Activated CD4-positive, alpha-beta memory T cell treated with anti-CD3 and anti-CD28 coated beads, Interleukin-2, amount 10 ng/mL, durations not matched to agents 7 days and 5 days (primary cell): ENCODE measurements at regions not wholly inside any gene's neighbourhood (a gene's known extent, or its start where the extent isn't known, plus 50 kb on each side); places are given as distances from the start of the nearest gene placed in this dataset.

Source experiments
- CTCF ChIA-PET: fragments of 350-600 bp; sonication (Branson Sonifier 250); formaldehyde crosslinking; loops from one replicate; lab custom pipeline; 2021; ENCODE audit warnings: antibody characterized with exemption, inconsistent platforms; lab: Charles Lee
- POLR2A ChIA-PET: fragments of 350-600 bp; sonication (Branson Sonifier 250); formaldehyde crosslinking; loops from one replicate; lab custom pipeline; 2021; ENCODE audit warnings: antibody characterized with exemption; lab: Charles Lee
- DNase-seq: peaks from one replicate; pipeline ENCODE4 v3.0.0-alpha.2; 2020
- H3K27ac Mint-ChIP-seq: one replicate; pipeline ENCODE4 v1.8.0; 2021; ENCODE audit warnings: mild to moderate bottlenecking, mixed read lengths
- H3K27me3 Mint-ChIP-seq: one replicate; pipeline ENCODE4 v1.8.0; 2021; ENCODE audit warnings: mixed read lengths
- H3K36me3 Mint-ChIP-seq: one replicate; pipeline ENCODE4 v1.8.0; 2021; ENCODE audit warnings: low read depth, mixed read lengths
- H3K4me1 Mint-ChIP-seq: one replicate; pipeline ENCODE4 v1.8.0; 2021; ENCODE audit warnings: mixed read lengths
- H3K4me3 Mint-ChIP-seq: one replicate; pipeline ENCODE4 v1.8.0; 2021; ENCODE audit warnings: mild to moderate bottlenecking, mixed read lengths
- H3K9me3 Mint-ChIP-seq: one replicate; pipeline ENCODE4 v1.8.0; 2021; ENCODE audit warnings: mixed read lengths

DNA sequence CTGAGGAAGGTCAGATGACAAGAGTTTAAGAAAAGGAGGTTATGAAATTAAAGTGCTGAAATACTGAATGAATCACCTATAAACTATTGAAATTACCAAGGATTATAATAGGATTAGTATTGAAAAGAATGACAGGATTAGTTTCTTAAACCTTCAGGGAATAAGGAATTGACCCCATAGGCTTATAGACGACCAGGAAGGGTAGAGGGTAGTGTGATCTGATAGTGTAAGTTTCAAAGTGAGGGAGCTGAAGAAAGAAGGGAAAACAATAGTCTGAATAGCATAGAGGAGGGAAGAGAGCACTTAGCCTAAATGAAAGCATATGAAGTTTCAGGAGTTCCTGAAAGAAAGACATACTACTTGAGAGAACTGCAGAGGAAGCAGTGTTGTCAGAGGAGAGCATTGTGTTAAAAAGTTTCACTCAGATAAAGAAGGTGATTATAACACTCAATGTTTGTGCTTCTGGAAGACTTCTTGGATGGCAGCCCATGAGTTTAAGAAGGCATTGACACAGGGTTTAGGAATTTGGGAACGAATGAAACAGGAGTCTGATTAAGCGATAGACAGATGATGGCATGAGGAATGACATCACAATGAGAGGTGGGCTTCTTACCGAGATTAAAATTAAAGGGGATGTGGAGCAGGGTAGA is 557.9 kb upstream of the GRAMD2B start:
- no peaks in the 10 kb centered on the region for H3K27me3 Mint-ChIP-seq
- POLR2A ChIA-PET = no interaction called here
- CTCF ChIA-PET = no interaction called here
- H3K4me1 Mint-ChIP-seq = no peaks in the 10 kb centered on the region
- no peaks in the 10 kb centered on the region for H3K36me3 Mint-ChIP-seq
- H3K27ac Mint-ChIP-seq = no peak overlapping the region
- peaks cover 6% of the 10 kb centered on the region for H3K9me3 Mint-ChIP-seq
- no peak for DNase-seq
- no peak overlapping the region for H3K4me3 Mint-ChIP-seq

DNA sequence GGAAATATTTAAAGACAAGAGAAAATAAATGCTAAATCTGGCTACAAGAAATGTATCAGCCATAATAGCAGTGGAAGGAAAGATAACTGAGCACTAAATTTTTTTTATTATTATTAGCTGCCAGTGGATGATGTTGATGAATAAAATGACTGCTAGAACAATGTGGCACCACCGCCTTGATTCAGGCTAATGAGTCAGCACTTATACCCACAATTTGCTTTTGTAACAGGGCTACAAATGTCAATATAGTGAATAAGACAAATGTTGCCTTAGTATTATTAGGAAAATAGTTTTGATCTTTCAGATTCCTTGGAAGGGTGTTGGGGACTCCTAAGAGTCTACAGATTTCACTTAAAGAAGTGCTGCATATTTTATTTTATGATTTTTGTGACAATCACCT is 555.2 kb upstream of the GRAMD2B start:
- Mint-ChIP-seq H3K27ac (no peak overlapping the region), H3K4me3 (no peak overlapping the region), H3K27me3 (no peaks in the 10 kb centered on the region), H3K4me1 (no peaks in the 10 kb centered on the region), H3K9me3 (peaks cover 2% of the 10 kb centered on the region), H3K36me3 (no peaks in the 10 kb centered on the region)
- ChIA-PET POLR2A (no interaction called here), CTCF (no interaction called here)
- DNase-seq = no peak

DNA sequence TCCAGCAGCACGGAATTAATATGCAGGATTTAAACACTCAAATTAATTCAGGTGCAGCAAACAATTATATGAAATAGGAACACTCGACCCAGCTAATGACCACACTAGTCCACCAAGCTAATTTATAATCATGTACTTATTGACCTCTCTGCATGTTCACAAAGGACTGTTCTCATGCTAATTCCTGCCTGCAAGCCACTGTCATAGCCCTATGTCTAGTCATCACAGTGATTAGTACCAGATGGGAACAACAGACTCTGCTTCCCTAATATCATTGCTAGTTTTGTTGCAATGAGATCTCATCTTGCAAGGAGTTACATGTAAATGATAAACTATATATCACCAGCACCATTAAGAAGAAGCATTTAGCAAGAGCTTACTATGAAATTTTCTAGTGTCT is 553.0 kb upstream of the GRAMD2B start:
- Mint-ChIP-seq H3K36me3 (no peaks in the 10 kb centered on the region), H3K27me3 (no peaks in the 10 kb centered on the region), H3K4me1 (no peaks in the 10 kb centered on the region), H3K27ac (no peak overlapping the region), H3K9me3 (no peaks in the 10 kb centered on the region), H3K4me3 (no peak overlapping the region)
- ChIA-PET POLR2A (no interaction called here), CTCF (no interaction called here)
- DNase-seq = no peak

DNA sequence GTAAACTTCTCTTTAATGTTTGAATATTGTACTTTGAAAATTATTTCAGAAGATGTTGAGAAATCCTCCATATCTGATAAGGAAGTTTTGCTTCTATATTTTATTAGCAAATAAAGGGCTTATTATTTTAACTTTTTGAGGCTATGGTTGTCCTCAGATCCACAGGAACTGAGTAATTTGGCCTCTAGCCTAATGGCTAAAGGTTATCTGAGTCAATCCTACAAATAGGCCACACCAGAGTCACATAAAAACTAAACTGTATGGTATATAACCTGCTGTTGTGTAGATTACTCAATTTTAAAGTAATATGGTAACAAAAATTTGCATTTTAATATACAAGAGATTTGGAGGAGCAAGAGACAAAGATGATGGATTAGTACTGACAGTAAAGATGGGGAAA is 549.2 kb upstream of the GRAMD2B start:
- no peak overlapping the region for H3K27ac Mint-ChIP-seq
- H3K27me3 Mint-ChIP-seq = no peaks in the 10 kb centered on the region
- ChIA-PET POLR2A (no interaction called here), CTCF (no interaction called here)
- H3K9me3 Mint-ChIP-seq = no peaks in the 10 kb centered on the region
- H3K4me1 Mint-ChIP-seq = no peaks in the 10 kb centered on the region
- DNase-seq = no peak
- H3K36me3 Mint-ChIP-seq = no peaks in the 10 kb centered on the region
- no peak overlapping the region for H3K4me3 Mint-ChIP-seq

DNA sequence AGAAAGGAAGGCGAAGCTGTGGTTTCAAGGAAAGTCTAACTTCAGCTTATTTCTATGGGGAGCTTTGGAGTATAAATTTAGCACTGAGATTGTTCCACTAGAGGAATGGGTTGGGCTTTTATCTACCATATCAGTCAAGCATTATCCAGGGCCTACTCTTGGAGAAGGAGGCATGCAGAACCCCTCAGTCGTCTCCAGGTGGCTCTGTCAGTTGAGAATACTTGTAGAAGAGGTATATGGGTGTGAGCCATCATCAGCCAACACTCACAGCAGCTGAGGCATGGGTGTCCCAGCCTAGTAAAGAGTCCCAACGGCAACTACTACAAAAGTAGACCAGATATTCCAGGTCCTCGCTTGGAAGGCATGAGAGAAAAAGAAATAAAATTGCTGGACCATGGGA is 548.5 kb upstream of the GRAMD2B start:
- ChIA-PET CTCF (no interaction called here), POLR2A (no interaction called here)
- DNase-seq = no peak
- no peak overlapping the region for H3K4me3 Mint-ChIP-seq
- no peaks in the 10 kb centered on the region for H3K4me1 Mint-ChIP-seq
- H3K27me3 Mint-ChIP-seq = no peaks in the 10 kb centered on the region
- H3K36me3 Mint-ChIP-seq = no peaks in the 10 kb centered on the region
- H3K9me3 Mint-ChIP-seq = no peaks in the 10 kb centered on the region
- no peak overlapping the region for H3K27ac Mint-ChIP-seq

DNA sequence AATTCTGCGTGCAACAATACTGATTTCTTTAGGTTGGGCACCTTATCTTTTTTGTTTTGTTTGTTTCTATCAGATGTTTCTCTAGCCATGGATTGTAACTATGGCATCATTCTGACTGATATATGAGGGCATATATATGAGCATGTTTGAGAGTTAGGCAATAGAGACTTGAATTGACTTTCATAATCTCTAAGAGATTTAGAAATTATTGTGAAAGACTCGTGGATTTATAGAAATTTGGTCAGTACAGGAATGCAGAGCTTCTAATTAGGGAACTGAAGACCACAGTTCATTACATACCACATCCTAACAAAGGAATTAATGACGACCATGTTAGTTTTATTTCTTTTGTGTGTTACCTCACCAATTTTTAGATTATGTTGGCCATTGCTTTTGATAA is 546.0 kb upstream of the GRAMD2B start:
- Mint-ChIP-seq H3K9me3 (no peaks in the 10 kb centered on the region), H3K36me3 (no peaks in the 10 kb centered on the region), H3K4me1 (no peaks in the 10 kb centered on the region), H3K27me3 (no peaks in the 10 kb centered on the region), H3K4me3 (no peak overlapping the region), H3K27ac (no peak overlapping the region)
- ChIA-PET POLR2A (no interaction called here), CTCF (no interaction called here)
- no peak for DNase-seq

DNA sequence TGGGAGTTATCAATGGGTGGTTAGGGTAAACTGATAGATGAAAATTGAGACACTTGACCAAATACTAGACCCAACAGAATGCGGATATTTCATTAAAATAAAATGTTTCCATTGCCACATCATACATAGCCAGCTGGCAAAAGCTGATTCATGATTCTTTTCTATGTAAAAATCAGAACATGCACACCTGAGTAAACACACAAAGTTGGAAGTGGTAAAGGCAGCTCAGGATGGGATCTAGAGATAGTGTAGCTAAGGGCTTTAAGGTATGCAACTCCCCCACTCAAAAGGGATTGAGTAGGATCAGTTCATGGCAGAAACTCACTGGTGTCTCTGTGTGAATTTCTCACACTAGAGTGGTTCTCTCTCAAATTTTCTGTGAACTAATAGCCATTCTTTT is 541.1 kb upstream of the GRAMD2B start:
- Mint-ChIP-seq H3K4me1 (no peaks in the 10 kb centered on the region), H3K36me3 (no peaks in the 10 kb centered on the region), H3K27ac (no peak overlapping the region), H3K9me3 (peaks cover 3% of the 10 kb centered on the region), H3K4me3 (no peak overlapping the region), H3K27me3 (no peaks in the 10 kb centered on the region)
- DNase-seq = no peak
- ChIA-PET CTCF (no interaction called here), POLR2A (no interaction called here)

DNA sequence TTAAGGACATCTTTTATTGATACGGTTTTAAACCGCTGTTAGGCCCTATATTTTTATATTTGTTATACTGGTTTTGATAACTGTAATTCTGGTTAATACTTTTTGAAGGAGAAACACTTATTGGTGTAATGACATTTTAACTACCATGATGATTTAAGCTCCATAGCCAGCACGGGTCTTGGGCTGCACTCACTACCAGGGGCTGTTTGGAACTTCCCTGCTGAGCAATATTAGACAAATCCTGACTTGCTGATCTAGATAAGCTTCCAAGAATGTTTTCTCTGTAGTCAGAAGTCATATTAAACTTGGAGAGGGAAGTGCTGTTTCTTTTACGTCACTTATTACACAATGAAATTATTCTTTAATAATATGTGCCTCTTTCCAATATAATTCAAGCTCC is 540.0 kb upstream of the GRAMD2B start:
- Mint-ChIP-seq H3K4me3 (no peak overlapping the region), H3K27ac (no peak overlapping the region), H3K4me1 (no peaks in the 10 kb centered on the region), H3K9me3 (peaks cover 3% of the 10 kb centered on the region), H3K27me3 (no peaks in the 10 kb centered on the region), H3K36me3 (no peaks in the 10 kb centered on the region)
- POLR2A ChIA-PET = no interaction called here
- no peak for DNase-seq
- CTCF ChIA-PET = no interaction called here

DNA sequence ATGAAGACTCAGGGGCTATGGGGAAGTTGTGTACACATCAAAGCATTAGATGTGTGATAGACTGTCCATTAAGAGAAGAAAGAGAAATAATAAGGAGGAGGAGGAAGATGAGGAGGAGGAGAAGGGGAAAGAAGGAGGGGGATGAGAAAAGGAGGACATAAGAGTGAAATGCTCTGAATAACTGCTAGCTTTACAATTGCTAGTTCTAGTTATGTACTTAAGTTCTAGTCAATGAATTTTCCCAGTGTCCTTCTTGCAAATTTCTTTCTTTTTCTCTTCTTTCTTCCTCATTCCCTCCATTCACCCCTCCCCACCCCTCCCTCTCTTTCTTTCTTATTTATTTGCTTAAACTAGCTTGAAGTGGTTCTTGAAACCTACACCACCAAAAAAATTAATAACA is 534.9 kb upstream of the GRAMD2B start:
- H3K27me3 Mint-ChIP-seq = no peaks in the 10 kb centered on the region
- DNase-seq = no peak
- no peaks in the 10 kb centered on the region for H3K4me1 Mint-ChIP-seq
- CTCF ChIA-PET = no interaction called here
- H3K27ac Mint-ChIP-seq = no peak overlapping the region
- H3K4me3 Mint-ChIP-seq = no peak overlapping the region
- peaks cover 3% of the 10 kb centered on the region for H3K9me3 Mint-ChIP-seq
- POLR2A ChIA-PET = no interaction called here
- no peaks in the 10 kb centered on the region for H3K36me3 Mint-ChIP-seq

DNA sequence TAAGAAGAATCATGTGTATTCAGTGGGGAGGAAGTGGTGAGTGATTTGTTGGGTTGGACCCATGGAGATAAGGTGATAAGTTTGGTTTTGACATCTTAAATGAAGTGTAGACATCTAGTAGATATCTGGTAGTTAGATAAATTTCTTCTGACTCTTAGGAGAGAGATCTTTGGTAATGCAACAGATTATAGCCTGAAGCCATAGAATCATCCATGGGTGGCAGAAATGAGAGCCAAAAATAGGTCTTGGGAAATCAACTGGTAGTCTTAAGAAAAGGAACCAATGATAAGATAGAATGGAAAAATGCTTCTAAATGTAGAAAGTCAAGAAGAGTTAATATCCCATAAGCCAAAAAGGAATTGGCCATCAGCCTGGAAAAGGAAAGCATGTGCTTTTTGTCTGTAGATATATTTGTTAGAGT is 532.7 kb upstream of the GRAMD2B start:
- H3K27me3 Mint-ChIP-seq = no peaks in the 10 kb centered on the region
- H3K27ac Mint-ChIP-seq = no peak overlapping the region
- CTCF ChIA-PET = no interaction called here
- no peak overlapping the region for H3K4me3 Mint-ChIP-seq
- POLR2A ChIA-PET = no interaction called here
- no peaks in the 10 kb centered on the region for H3K36me3 Mint-ChIP-seq
- H3K9me3 Mint-ChIP-seq = peaks cover 3% of the 10 kb centered on the region
- DNase-seq = no peak
- no peaks in the 10 kb centered on the region for H3K4me1 Mint-ChIP-seq

DNA sequence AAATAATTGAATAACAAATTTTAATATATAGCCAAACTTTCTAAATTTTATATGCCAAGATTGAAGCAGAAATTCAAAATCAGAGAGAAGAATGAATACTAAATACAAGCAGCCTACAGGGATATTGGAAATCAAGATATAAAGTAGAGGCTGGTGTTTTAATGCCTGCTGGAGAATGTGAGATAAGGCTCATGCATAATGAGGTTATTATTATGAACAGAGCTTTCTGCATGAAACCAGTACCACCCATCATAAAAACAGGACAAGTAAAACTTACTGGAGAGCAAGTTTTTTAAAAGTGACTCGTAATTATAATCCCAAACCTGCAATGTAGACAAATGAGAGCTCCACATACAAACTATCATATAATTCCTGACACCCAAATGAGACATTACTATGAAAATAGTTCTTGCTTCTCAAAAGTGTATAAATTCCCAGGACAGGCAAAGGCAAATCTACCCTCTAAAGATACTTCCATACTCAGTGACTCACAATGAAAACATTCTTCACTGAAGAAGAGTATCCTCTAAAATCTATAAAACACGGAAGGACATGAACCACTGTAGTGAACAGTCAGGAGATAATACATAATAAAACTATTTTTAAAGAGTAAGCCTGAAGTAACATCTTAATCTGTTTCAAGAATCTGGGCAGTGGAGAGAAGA is 532.0 kb upstream of the GRAMD2B start:
- Mint-ChIP-seq H3K4me1 (no peaks in the 10 kb centered on the region), H3K27ac (no peak overlapping the region), H3K4me3 (no peak overlapping the region), H3K27me3 (no peaks in the 10 kb centered on the region), H3K9me3 (peaks cover 3% of the 10 kb centered on the region), H3K36me3 (no peaks in the 10 kb centered on the region)
- CTCF ChIA-PET = no interaction called here
- POLR2A ChIA-PET = no interaction called here
- no peak for DNase-seq

DNA sequence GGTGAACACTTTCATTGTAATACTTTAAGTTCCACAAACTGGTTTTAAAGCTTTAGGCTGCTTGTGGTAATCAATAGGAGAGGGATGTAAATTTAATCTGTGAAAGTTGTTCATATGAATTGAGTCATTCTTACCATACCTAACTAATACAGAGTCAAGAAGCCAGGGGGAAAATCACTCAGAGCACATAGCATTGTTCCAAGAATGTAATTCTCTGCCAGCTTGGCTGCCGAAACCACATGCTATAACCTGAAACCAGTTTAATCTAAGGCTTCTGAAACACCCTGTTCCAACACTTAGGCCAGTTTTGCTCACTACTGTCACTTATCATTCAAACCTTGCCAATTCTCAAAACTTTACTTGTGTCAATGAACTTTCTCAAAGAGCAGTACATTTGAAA is 528.8 kb upstream of the GRAMD2B start:
- ChIA-PET CTCF (no interaction called here), POLR2A (no interaction called here)
- no peak overlapping the region for H3K27ac Mint-ChIP-seq
- H3K4me3 Mint-ChIP-seq = no peak overlapping the region
- no peak for DNase-seq
- H3K4me1 Mint-ChIP-seq = no peaks in the 10 kb centered on the region
- no peaks in the 10 kb centered on the region for H3K27me3 Mint-ChIP-seq
- H3K36me3 Mint-ChIP-seq = no peaks in the 10 kb centered on the region
- no peaks in the 10 kb centered on the region for H3K9me3 Mint-ChIP-seq

DNA sequence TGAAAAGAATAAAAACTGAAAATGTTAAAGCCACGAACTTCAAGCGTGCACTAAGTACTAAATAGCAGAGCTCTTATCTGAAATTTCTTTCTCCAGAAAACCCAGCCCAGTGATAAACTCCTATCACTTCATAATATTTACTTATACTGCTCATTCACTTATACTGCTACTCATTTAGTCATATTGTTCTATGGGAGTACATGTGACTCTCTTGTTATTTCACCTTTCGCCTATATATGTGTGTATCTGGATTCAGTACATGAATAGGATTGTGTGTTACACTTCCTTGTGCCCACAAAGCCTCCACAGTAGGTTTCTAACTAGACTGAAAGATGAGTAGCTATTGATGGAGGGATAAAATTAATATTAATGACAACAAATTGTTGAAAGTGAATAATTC is 526.8 kb upstream of the GRAMD2B start:
- POLR2A ChIA-PET = no interaction called here
- no peak overlapping the region for H3K4me3 Mint-ChIP-seq

DNA sequence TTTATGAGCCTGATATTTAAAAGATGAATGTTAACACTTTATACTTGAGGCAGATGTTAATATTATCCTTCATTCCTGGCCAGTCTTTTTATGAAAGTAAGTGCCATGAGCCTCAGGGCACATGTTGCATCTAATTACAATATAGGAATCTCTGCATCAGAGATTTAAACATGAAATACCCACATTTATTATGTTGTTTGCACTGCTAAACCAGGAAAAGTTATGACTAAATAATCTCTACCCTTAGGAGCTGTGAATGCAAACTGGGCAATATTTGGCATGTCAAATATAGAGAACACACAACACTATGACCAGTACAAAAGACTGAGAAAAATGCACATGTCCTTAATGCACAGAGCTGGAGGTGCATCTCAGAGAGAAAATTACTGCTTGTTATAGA is 526.1 kb upstream of the GRAMD2B start:
- DNase-seq = no peak
- ChIA-PET CTCF (no interaction called here), POLR2A (no interaction called here)
- Mint-ChIP-seq H3K27ac (no peak overlapping the region), H3K27me3 (no peaks in the 10 kb centered on the region), H3K9me3 (peaks cover 2% of the 10 kb centered on the region), H3K36me3 (no peaks in the 10 kb centered on the region), H3K4me3 (no peak overlapping the region), H3K4me1 (no peaks in the 10 kb centered on the region)

More for the DNA sequence above, 526.8 kb upstream of the GRAMD2B start:
- CTCF ChIA-PET = no interaction called here
- no peak for DNase-seq
- peaks cover under 1% of the 10 kb centered on the region for H3K9me3 Mint-ChIP-seq
- no peak overlapping the region for H3K27ac Mint-ChIP-seq
- no peaks in the 10 kb centered on the region for H3K36me3 Mint-ChIP-seq
- H3K27me3 Mint-ChIP-seq = no peaks in the 10 kb centered on the region
- H3K4me1 Mint-ChIP-seq = no peaks in the 10 kb centered on the region
